Heart right ventricle (tissue), 16 donors: ENCODE measurements at regions not wholly inside any gene's neighbourhood (a gene's known extent, or its start where the extent isn't known, plus 50 kb on each side); places are given as distances from the start of the nearest gene placed in this dataset.

Source experiments
- ATAC-seq, 8 donors: fragments of 200-7000 bp; cut with Tn5 transposase; one replicate each; pipeline ENCODE4 v1.9.1; 2020; ENCODE audit warnings: mild to moderate bottlenecking in 8 of 8, moderate library complexity in 8 of 8, moderate number of reproducible peaks in 1 of 8
- DNase-seq, 2 donors: peaks; one replicate each; pipeline ENCODE4 v3.0.0-alpha.2; 2020
- H3K27ac ChIP-seq, 10 donors: fragments of 200-600 bp; sonication (generic) in 2 of 10; one replicate each; pipeline versions ENCODE4 v1.5.0 to v1.8.0; 2020 to 2022; ENCODE audit warnings: mild to moderate bottlenecking in 3 of 10
- H3K27me3 ChIP-seq, 7 donors: fragments of 200-600 bp; one replicate each; pipeline ENCODE4 v1.8.0; 2021 to 2022; ENCODE audit warnings: mild to moderate bottlenecking in 2 of 7
- H3K36me3 ChIP-seq, 9 donors: fragments of 200-600 bp; sonication (generic) in 1 of 9; one replicate each; pipeline versions ENCODE4 v1.5.0 to v1.8.0; 2020 to 2022; ENCODE audit warnings: mild to moderate bottlenecking in 2 of 9
- H3K4me1 ChIP-seq, 9 donors: fragments of 200-600 bp; sonication (generic) in 1 of 9; one replicate each; pipeline versions ENCODE4 v1.5.0 to v1.8.0; 2020 to 2022; ENCODE audit warnings: mild to moderate bottlenecking in 4 of 9
- H3K4me3 ChIP-seq, 10 donors: fragments of 200-600 bp; sonication (generic) in 2 of 10; one replicate each; pipeline versions ENCODE4 v1.5.0 to v1.8.0; 2020 to 2022; ENCODE audit warnings: mild to moderate bottlenecking in 7 of 10, moderate library complexity in 2 of 10
- H3K9me3 ChIP-seq, 11 donors: fragments of 200-600 bp in 10 of 11; sonication (generic) in 2 of 11; one replicate each; pipeline versions ENCODE4 v1.5.0 to v1.8.0; 2013 to 2022; ENCODE audit warnings: mild to moderate bottlenecking in 2 of 11, control low read depth in 1 of 11, moderate library complexity in 1 of 11
- CTCF ChIP-seq, 9 donors: fragments of 200-600 bp; sonication (generic) in 2 of 9; IDR thresholded peaks; one replicate each; pipeline versions ENCODE4 v1.5.0 to v1.8.0; 2021 to 2022; ENCODE audit warnings: antibody characterized with exemption in 9 of 9, mild to moderate bottlenecking in 5 of 9, moderate library complexity in 1 of 9
- WGBS, 2 donors: extraction: QIAGEN DNeasy Blood & Tissue Kit; methylation state at CpG; one replicate each; pipeline ENCODE4 v1.1.7; 2013; ENCODE audit warnings: inconsistent platforms in 1 of 2; 5-methylcytosine and 5-hydroxymethylcytosine counted together
- intact Hi-C, 10 donors: fragments of 100-400 bp; cut with DNase I; formaldehyde crosslinking; loops; one replicate each; pipeline versions ENCODE4 v1.11.1 to v1.14.2; 2022
- donor health status: Arrhythmogenic right ventricular cardiomyopathy.
- donor health status: ischemic (EF 13 %, LVEDD 7.1; RV severe dilation, severe dysfunction).
- donor health status: healthy with polysubstance abuse.
- donor health status: DM: no; HTN: yes; CAD: no.
- donor health status: DM: no; HTN: no; CAD: no.
- donor health status: ischemic (EF 25% LVEDD 6.9; RV normal size, moderate dysfunction).
- donor health status: ischemic (EF 25% LVEDD 5.7; RV mildly dilated, moderate dysfunction).
- donor health status: healthy.
- donor health status: DM: yes; HTN: yes; CAD: no.
- donor health status: Ischemic cardiomyopathy.
- donor health status: ischemic (EF 35%, LVEDD 5.7; RV mildly dilated, moderate dysfunction).
- donor health status: nonischemic (EF 11% LVEDD 7.7; RV severe dilation, severe dysfunction).
- donor health status: DM: yes; HTN: yes; CAD: no.
- donor health status: PGD.
- donor health status: ischemic (EF 29% LVEDD 5.4; RV normal size, mild dysfunction).
- donor health status: nonischemic (EF 23%, LVEDD 6.1; RV moderate dilation, normal function).

GRCh38 chr4:187364401-187364800 is 631.2 kb upstream of the ZFP42 start:
- Histone ChIP-seq H3K27me3 (no peaks in the 10 kb centered on the region), H3K4me3 (no peak overlapping the region), H3K9me3 (peaks cover 0 to 9% (median 0%) of the 10 kb centered on the region in 11 donors), H3K36me3 (no peaks in the 10 kb centered on the region), H3K4me1 (no peaks in the 10 kb centered on the region), H3K27ac (no peak overlapping the region)
- DNase-seq (no peak), ATAC-seq (no peak)
- intact Hi-C loops: no loop called here
- WGBS, 2 donors: 87 to 90% methylated on average over 7 of the region's 7 CpGs
- no peak for TF ChIP-seq CTCF (IDR thresholded peaks at IDR 0.05)

GRCh38 chr4:187364851-187365250 is 630.7 kb upstream of the ZFP42 start:
- intact Hi-C loops: no loop called here
- H3K36me3 ChIP-seq: no peaks in the 10 kb centered on the region
- TF ChIP-seq CTCF (IDR thresholded peaks at IDR 0.05): no peak
- ATAC-seq: no peak
- no peaks in the 10 kb centered on the region for H3K4me1 ChIP-seq
- peaks cover 0 to 9% (median 0%) of the 10 kb centered on the region in 11 donors for H3K9me3 ChIP-seq
- WGBS, 2 donors: 87 to 89% methylated on average over 7 of the region's 7 CpGs
- no peak overlapping the region for H3K4me3 ChIP-seq
- no peak for DNase-seq
- H3K27ac ChIP-seq: no peak overlapping the region
- no peaks in the 10 kb centered on the region for H3K27me3 ChIP-seq

- DNase-seq (no peak), ATAC-seq (no peak)
- 80 to 86% methylated on average over 3 of the region's 3 CpGs for WGBS, 2 donors
- Histone ChIP-seq H3K4me3 (no peak overlapping the region), H3K27ac (no peak overlapping the region), H3K4me1 (no peaks in the 10 kb centered on the region), H3K9me3 (peaks cover 0 to 4% (median 0%) of the 10 kb centered on the region in 11 donors), H3K36me3 (no peaks in the 10 kb centered on the region), H3K27me3 (no peaks in the 10 kb centered on the region)
- TF ChIP-seq CTCF (IDR thresholded peaks at IDR 0.05): no peak
- intact Hi-C loops: no loop called here
Observed at GRCh38 chr4:187366530-187366929, 629.0 kb upstream of the ZFP42 start.

GRCh38 chr4:187370918-187371317 is 624.7 kb upstream of the ZFP42 start:
- intact Hi-C loops: no loop called here
- no peaks in the 10 kb centered on the region for H3K27me3 ChIP-seq
- peaks cover 0 to 6% (median 0%) of the 10 kb centered on the region in 11 donors for H3K9me3 ChIP-seq
- no peak for DNase-seq
- H3K4me1 ChIP-seq: no peaks in the 10 kb centered on the region
- H3K27ac ChIP-seq: no peak overlapping the region
- no peak for TF ChIP-seq CTCF (IDR thresholded peaks at IDR 0.05)
- H3K36me3 ChIP-seq: no peaks in the 10 kb centered on the region
- H3K4me3 ChIP-seq: no peak overlapping the region
- ATAC-seq: no peak

- 68 to 75% methylated on average over 3 of the region's 3 CpGs for WGBS, 2 donors
- no peak for DNase-seq
- TF ChIP-seq CTCF (IDR thresholded peaks at IDR 0.05): no peak
- Histone ChIP-seq H3K4me3 (no peak overlapping the region), H3K4me1 (no peaks in the 10 kb centered on the region), H3K36me3 (no peaks in the 10 kb centered on the region), H3K9me3 (peaks cover 0 to 25% (median 5%) of the 10 kb centered on the region in 11 donors), H3K27ac (no peak overlapping the region), H3K27me3 (no peaks in the 10 kb centered on the region)
- no peak for ATAC-seq
- intact Hi-C loops: no loop called here
Observed at GRCh38 chr4:187378441-187378840, 617.1 kb upstream of the ZFP42 start.
